Stimulated activated CD8-positive, alpha-beta memory T cell treated with anti-CD3 and anti-CD28 coated beads, Interleukin-12 subunit alpha, Interleukin-12 subunit beta, amount 100 ng/mL, for 24 hours (primary cell): ENCODE measurements at regions not wholly inside any gene's neighbourhood (a gene's known extent, or its start where the extent isn't known, plus 50 kb on each side); places are given as distances from the start of the nearest gene placed in this dataset.
"Not testable (repeated sequence)": the region's sequence is repeated elsewhere in the genome, so short reads cannot be mapped to it uniquely, and the experiment has no call there.

ENCODE experiments used
- DNase-seq: peaks from one replicate; pipeline ENCODE4 v3.0.0-alpha.2; 2020; ENCODE audit errors: extremely low read depth

DNA sequence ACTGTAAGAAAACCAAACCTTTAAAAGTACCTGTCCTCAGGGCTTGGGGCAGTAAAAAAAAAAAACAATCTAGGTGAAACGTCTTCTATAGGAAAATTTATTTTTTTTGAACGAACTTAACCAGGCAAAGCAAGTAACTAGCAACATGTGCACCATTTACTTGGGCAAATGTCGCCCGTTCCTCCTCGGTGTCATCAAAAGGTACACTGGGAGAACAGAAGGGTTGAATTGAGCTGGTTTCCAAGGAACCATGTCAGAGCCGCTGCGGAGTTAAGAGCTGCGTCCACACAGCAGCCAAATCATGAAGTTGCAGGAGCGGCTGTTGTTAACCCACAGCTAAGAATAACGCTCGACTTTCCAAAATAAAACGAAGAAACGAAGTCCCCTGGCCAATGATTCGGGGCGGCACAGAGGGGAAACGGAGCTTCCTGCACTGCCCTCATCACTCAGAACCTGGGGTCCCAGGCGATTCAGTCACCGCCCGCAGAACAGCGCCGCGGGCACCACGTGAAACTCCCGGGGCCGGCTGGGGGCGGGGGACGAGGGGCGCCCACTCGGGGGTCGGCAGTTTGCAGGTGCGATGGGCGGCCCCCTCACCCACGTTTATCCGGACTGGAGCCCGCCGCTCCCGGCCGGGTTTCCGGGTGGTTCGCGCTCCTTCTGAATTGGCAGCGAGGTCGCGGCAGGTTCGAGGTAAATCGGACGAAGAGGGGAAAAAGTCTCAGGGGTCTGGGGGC is 53.6 kb upstream of the PLGLB1 start:
- DNase-seq = not testable (repeated sequence)

DNA sequence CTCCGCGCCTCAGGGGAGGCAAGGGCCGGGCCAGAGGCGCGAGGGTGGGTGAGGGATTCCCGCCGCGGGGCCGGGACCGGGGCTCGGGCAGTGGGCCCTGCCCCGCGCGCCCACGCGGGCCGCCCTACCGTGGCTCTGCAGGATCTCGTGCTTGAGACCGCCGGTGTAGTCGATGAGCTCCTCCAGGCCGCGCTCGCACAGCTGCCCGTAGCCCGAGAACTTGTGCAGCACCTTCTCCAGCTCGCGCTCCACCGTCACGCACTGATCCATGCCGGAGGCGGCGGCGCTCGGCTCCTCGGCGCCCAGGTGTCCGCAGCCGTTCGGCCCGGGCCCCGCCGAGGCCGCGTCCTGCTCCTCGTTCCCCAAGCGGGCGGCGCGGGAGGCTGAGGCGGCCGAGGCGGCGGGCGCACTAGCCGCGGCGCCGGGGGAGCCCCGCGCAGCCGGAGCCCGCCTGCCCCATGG is 54.2 kb upstream of the PLGLB1 start:
- peak; percentile 28 for DNase-seq

DNA sequence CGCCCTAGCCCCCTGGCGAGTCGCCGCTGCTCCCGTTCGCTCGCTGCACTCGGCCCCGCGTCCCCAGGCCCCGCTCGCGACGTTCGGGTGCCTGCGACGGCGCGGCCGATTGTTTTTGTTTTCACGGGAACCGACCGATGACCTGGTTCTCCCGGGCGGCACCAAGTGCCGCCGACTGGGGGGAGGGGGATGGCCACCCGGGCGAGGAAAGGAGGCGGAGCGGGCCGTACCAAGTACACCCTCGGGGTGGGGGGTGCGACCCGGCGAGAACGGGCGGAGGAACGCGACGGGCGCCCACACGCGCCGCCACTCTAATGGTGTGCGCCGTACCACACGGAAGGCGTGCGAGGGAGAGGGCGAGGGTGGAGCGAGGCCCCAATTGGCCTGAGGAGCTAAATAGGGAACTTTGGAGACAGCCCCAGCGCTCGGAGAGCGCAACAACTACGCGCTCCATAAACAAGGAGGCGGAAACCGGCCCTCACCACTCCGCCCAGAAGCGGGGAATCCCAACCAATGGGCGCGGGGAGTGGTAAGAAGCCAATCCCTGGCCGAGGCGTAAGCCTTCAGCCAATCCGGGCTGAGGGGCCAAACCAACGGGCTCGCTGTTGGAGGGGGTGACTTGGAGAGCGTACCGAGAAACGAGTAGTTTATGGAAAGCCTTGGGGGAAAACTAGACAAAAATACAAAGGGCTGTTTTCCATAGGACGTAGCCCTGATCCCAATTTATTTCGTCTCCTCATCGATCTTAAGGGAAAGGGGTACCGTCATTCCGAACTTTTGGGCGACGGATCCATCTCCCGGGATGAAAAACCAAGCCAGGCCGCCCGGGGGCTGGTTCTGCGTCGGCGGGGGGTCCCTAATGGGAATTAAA is 54.8 kb upstream of the PLGLB1 start:
- peak; percentile 85 for DNase-seq

DNA sequence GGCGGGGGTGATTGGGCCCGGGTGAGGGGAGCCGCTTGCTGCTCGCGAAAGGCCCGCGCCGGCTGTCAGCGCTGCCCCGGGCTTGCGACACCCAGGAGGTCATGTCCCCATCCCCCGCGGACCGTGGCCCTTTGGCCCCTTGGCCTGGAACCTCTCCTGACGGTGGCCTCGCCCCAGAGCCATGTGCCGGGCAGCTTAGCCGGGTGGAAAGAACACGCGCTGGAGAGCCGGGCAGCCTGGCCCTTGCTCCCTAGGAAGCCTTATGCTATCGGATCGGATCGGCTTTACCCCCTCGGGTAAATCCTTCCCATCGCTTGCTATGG is 55.4 kb upstream of the PLGLB1 start:
- DNase-seq = not testable (repeated sequence)

DNA sequence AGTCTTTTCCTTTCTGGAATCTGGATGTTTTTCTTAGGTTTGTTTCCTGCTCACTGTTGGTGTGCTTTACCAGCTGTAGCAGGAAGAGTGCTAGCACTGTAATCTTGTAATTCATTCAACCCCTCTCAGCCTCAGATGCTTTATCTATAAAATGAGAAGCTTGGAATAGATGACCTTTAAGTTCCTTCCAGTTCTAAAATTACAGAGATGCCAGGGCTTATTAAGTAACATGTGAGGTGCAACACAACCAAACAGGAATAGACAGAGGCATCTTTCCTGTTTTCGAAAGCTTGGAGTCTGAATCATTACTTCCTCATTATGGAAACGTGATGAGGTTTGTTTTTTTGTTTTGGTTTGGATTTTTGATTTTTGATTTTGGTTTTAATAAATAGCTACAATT is 60.1 kb upstream of the PLGLB1 start:
- not testable (repeated sequence) for DNase-seq

DNA sequence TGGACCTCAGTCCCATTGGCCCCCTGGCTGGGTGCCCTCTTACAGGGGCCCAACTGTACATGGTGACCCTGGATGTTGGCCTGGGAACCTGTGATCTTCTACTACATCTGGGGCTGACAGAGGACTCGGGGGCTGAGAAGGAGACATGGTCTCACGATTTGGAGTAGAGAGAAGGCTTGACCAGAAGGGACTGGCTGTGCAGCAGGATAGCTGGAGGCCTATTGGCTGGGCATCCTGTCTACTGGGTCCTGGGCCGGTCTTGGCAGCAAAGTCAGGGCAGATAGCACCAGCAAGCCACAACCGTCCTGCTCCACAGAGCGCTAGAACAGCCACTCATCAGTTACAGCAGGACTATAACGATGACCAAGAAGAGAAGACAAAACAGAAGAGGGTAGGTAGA is 66.4 kb upstream of the PLGLB1 start:
- DNase-seq = not testable (repeated sequence)

DNA sequence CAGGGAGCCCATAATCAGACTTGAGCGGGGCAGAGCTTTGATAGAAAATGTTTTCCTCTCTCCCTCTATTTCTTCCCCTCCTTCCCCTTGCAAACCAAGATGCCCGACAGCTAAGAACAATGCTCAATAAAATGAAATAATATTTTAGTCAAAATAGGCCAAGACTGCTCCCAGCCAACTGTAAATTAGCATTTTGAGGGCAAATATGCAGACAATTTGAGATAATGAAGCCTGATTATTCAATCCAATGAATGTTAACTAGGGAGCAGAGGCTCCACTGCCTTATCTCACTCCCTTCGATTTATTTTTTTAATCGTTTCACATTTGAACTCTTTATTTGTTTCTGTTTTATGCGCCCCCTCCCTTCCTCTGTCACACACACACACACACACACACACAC is 67.8 kb upstream of the PLGLB1 start:
- not testable (repeated sequence) for DNase-seq

DNA sequence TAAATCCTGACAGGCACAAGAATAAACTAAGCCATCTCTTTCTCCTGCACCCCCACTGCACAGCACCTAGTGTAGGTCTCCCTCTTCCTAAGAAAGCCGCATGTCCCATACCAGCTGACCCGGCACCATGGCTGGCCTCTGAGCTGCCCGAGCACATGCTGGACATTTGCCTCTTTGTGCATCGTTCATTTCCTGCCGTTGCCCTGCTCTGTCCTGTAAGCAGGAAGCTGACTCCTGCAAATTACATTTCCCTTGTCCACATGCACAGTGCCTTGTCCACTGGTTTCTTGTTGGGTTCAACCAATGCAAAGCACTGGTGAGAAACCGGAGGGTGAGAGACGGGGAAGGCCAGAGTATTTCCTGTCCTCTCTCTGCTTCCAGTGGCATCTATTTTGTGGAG is 71.6 kb upstream of the PLGLB1 start:
- not testable (repeated sequence) for DNase-seq

DNA sequence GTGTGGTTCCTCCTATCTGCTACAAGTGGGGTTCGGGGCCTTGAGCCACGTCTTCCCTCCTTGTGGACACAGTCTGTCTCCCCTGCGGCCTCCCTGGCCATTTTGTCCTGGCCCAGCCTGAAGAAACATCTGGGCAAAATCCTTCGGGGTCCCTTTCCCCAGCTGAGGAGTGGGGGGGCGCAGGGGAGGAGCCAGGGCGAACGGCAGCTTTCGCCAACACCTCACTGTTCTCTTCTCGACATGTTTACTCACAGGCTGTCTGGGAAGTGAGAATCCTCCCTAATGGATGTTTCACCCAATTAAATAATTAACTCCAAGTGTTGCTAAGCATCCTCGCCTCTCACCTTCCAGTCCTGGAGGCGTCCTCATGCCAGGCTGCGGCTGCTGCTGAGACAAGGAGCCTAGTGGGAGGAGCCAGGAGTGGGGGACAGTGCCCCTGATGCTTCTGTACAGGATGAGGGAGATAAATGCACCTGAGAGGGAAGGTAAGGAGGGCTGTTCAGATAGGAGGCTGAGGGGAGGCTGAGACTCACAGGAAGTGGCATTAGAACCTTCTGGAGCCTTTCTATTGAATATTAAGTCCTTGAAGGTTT is 72.4 kb upstream of the PLGLB1 start:
- DNase-seq = not testable (repeated sequence)

DNA sequence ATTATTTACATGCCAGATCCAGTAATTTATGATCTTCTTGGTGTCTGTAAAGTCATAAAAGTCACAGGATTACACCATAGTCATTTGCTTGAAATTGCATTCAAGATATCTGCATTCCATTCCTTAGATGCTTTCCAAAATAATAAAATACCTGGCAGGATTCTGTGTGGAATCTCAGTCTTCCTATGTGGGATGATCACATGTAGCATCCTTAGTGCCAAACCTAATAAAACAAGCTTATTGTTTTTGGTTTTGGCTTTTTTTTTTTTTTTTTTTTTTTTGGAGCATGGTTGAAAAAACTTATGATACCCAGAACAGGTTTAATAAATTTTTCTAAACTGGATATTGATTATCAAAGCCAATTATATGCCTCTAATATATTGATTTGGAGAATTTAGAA is 74.2 kb upstream of the PLGLB1 start:
- DNase-seq = not testable (repeated sequence)

DNA sequence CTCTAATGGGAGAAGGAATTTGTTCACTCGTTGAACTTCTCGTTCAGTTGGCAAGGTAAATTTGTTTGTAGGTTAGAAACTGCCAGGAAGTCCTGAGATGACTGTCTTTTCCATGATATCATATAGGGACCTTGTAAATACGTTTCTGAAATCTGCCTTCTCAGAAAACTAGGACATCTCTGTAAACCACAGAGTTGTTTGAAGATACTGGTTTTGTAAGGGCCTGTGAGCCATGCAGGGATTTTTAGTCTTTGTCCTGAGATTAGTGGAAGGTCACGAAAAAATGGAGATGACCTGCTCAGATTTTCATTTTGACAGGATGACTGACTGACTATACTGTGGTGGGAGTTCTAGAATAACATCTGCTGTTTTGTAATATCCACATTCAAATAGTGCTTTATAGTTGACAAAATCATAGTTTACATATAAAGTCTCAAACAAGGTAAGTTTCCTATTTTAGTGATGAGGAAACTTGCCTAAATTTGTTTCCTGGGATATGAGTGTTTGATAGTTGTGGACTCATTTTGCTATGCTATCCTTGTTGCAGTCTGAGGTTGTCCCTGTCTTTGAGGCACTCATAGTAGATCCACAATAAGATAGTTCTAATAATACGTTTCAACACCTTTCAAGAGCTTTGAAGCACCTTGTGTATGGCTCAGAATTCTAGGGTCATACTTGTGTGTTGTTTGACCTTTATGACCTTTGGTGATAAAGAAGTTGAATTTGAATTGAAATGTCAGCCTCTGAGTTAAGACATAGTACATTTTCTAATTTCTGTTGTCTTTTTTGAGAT is 107.3 kb upstream of the PLGLB1 start:
- not testable (repeated sequence) for DNase-seq

DNA sequence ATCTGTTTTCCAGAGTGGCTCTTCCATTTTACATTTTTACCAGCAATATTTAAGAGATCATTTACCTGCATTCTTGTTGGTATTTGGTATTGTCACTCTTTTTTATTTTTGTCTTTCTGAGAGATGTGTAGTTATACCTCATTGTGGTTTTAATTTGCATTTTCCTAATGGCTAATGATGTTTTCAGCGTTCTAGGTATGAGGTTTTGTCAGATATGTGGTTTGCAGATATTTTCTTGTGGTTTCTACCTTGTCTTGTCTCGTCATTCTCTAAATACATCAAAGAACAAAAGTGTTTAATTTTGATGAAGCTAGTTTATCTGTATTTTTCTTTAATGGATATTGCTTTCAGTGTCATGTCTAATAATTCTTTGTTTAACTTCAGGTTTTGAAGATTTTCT is 110.9 kb upstream of the PLGLB1 start:
- not testable (repeated sequence) for DNase-seq

DNA sequence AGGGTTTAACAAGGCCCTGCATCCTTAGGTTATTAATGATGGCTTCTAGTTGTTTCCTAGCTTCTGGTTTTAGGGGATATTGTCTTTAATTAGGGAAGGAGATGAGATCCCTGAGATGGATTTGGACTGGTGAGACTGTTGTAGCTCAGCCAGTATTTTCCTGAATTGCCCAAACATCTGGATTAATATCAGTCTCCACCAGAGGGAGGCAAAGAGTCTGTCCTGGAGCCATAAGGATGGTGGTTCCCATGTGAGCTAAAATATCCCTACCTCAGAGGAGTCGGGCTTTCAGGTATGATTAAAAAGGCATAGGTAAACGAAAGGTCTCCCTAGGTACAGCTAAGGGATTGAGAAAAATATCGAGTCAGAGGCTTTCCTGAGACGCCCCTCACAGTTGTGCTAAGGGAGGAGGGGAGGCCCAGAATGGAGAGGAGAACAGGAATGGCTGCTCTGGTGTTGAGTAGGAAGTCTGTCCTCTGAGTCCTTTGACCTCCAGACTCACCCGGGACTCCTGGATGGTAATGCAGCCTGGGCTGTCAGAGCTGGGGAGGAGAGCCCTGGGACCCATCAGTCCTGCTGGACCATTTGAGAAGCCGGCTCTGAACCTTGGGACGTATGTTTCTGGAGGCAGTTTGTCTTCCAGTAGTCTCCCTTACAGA is 130.3 kb upstream of the PLGLB1 start:
- DNase-seq = not testable (repeated sequence)

DNA sequence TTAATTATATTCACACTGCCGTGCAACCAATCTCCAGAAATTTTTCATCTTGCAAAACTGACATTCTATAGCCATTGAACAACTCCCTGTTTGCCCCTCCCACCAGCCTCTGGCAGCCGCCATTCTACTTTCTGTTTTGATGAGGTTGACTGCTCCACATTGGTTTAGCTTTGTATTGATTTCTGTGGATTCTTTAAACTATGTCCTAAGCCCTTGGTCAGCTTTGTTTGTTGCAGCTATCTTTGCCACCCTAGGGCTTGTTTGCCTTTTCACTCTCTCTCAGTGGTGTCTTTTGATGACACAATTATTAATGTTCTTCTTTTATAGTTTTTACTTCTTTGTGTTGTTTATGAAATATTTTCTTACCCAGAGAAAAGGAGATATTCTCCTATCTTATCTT is 152.8 kb upstream of the PLGLB1 start:
- not testable (repeated sequence) for DNase-seq

DNA sequence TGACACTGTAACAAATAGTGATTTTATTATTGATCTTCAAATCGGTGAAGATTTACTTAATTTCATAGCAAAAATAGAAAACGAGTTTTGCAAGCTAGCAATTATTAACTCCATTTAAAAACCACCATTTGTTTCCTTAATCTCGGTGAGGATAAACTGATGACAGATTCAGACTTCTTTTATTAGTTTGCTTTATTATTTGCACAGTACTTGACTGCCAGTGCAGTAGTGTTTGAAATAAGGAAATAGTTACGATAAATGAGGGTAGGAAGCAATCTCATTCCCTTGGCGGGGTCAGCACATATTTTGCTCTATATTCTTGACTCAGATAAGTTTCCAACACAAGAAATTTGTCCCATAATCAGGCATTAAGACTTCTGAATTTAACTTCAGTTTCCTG is 161.7 kb upstream of the PLGLB1 start:
- DNase-seq = not testable (repeated sequence)

DNA sequence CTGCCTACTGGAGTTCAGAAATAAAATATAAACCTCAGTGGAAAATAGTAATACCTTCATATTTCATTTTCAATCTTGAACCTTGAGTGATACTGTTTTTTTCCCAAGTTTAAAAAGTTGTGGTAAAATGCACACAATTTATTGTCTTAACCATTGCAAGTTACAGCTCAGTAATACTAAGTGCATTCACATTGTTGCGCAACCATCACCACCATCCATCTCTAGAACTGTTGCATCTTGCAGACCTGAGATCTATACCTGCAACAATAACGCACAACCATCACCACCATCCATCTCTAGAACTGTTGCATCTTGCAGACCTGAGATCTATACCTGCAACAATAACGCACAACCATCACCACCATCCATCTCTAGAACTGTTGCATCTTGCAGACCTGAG is 162.6 kb upstream of the PLGLB1 start:
- not testable (repeated sequence) for DNase-seq

DNA sequence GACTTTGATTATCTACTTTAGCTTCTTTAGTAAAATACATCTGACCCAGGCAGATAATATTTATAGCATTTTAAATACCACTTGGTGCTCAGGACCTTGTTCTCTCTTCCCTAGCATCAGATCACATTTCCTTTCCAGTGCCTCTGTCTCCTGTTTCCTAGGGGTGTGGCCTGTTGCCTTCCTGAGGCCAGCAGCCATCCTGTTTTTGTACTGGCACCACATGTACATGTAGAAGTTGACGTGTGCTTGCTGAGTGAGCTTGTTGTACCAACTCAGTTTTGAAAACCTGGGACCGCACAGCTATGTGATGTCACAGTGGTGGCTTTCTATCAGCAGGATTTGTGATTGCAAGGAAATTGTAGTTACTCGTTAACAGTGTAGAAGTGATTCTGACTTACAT is 167.6 kb upstream of the PLGLB1 start:
- DNase-seq = not testable (repeated sequence)

DNA sequence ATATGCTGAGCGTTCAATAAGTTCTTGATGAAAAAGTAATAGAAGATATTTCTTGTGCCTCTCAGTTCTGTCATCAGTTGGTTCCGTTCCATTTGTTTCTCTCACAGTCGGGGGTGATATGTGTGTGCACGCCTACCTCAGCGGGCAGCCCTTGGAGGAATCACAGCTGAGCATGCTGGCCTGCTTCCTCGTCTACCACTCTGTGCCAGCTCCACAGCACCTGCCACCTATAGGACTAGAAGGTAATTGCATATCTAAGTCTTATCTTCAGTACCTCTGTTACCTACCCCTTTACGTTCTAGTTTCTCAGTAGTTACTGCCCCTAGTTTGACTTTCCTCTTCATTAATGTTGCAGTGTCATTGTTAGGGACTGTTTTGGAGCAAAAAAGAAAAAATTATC is 171.7 kb upstream of the PLGLB1 start:
- not testable (repeated sequence) for DNase-seq

DNA sequence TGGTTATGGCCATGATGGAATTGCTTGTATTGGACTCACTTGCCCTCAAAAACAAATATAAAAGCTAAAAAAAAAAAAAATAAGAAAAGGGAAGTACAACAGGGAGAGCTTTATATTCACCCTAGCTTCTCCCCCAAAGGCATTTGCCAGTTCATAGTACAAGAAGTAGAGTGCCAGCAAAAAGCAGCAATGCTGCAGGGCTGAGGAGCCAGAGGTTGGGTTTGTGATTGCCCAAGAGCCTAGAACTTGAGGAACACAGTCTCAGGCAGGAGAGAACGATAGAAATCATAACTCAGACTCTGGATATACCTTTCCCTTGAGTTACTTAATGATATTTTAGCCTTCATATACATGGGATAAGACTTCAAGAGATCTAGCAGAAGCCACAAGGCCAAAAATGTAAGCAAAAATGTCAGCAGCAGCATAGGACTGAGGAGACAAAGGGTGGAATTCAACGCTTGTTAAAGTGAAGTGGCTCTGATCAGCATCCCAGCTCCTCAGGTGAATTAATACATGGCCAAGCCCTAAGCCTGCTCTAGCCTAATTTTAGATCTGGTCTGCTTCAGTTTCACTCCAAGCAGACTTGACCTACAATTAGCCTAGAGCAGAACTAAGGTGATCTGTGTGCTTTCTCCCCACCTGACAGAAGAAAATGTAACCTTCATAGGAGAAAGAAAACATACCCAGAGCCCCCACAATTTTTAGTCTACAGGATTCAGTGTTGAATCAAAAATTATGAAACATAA is 172.8 kb upstream of the PLGLB1 start:
- not testable (repeated sequence) for DNase-seq

DNA sequence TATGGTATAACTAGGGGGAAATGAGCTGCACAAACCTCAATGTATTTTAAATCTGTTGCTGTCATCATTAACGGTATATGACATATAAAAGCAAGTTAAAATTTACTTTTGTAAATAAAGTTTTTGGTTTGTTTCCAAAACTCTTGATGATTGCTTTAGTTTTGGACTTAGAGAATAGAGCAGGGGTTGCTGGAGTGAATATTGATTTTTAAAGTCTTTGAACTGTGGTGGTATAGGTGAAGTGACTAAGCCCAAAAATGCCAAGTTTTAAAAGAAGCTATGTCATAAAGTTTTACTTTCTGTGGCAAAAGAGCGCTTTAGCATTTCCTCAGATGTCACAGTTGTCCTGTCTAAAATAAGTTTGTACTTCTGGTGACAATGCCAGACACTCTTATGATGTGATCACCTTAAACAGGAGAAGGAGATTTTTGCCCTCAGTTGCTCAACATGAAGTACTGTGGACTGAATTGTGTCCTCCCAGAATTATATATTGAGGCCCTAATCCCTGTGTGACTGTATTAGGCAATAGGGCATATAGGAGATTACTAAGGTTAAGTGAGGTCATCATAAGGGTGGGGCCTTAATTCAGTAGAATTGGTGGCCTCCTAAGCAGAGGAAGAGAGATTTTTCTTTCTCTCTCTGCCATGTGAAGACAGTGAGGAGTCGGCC is 175.2 kb upstream of the PLGLB1 start:
- DNase-seq = not testable (repeated sequence)
